ENCODE measurements at regions not wholly inside any gene's neighbourhood (a gene's known extent, or its start where the extent isn't known, plus 50 kb on each side); places are given as distances from the start of the nearest gene placed in this dataset.

GRCh38 chr13:74771964-74772363 is 637.8 kb upstream of the KLF12 start:
- H3K27ac ChIP-seq, result no peak overlapping the region
- H3K36me3 ChIP-seq, result no peaks in the 10 kb centered on the region
- no peaks in the 10 kb centered on the region for H3K27me3 ChIP-seq
- intact Hi-C loops (cut with DNase I), result no loop called here
- TF ChIP-seq CTCF (IDR thresholded peaks at IDR 0.05) (no peak), EP300 (IDR thresholded peaks at IDR 0.05) (no peak), POLR2A (IDR thresholded peaks at IDR 0.05) (no peak)
- DNase-seq, result no peak
- H3K9me3 ChIP-seq, result no peaks in the 10 kb centered on the region
- 41 to 67% (median 56%) methylated on average over 3 of the region's 3 CpGs for WGBS, 3 donors
- H3K4me1 ChIP-seq (ENCODE audit: insufficient read depth), result peaks cover 2% of the 10 kb centered on the region
- H3K4me3 ChIP-seq, result no peak overlapping the region

- H3K36me3 ChIP-seq, result no peaks in the 10 kb centered on the region
- intact Hi-C loops (cut with DNase I), result no loop called here
- no peak for TF ChIP-seq CTCF (IDR thresholded peaks at IDR 0.05)
- no peaks in the 10 kb centered on the region for H3K9me3 ChIP-seq
- no peak for DNase-seq
- no peak overlapping the region for H3K27ac ChIP-seq
- no peak overlapping the region for H3K4me3 ChIP-seq
- H3K4me1 ChIP-seq (ENCODE audit: insufficient read depth), result peaks cover 2% of the 10 kb centered on the region
- no peaks in the 10 kb centered on the region for H3K27me3 ChIP-seq
These were observed 636.2 kb upstream of the KLF12 start for GRCh38 chr13:74770361-74770760.

- H3K36me3 ChIP-seq, result no peaks in the 10 kb centered on the region
- H3K4me1 ChIP-seq (ENCODE audit: insufficient read depth), result peaks cover 2% of the 10 kb centered on the region
- no peaks in the 10 kb centered on the region for H3K27me3 ChIP-seq
- no peak for DNase-seq
- H3K27ac ChIP-seq, result no peak overlapping the region
- 59 to 66% (median 60%) methylated on average over 2 of the region's 2 CpGs for WGBS, 3 donors
- intact Hi-C loops (cut with DNase I), result no loop called here
- no peak overlapping the region for H3K4me3 ChIP-seq
- TF ChIP-seq EP300 (IDR thresholded peaks at IDR 0.05) (no peak), CTCF (IDR thresholded peaks at IDR 0.05) (no peak), POLR2A (IDR thresholded peaks at IDR 0.05) (no peak)
- no peaks in the 10 kb centered on the region for H3K9me3 ChIP-seq
These were observed 635.1 kb upstream of the KLF12 start for GRCh38 chr13:74769333-74769732.

GRCh38 chr13:74768521-74769085 is 634.4 kb upstream of the KLF12 start:
- no peak for TF ChIP-seq EP300 (IDR thresholded peaks at IDR 0.05)
- TF ChIP-seq POLR2A (IDR thresholded peaks at IDR 0.05), result no peak
- TF ChIP-seq CTCF (IDR thresholded peaks at IDR 0.05), result no peak
- Histone ChIP-seq H3K4me1 (ENCODE audit: insufficient read depth) (peaks cover 2% of the 10 kb centered on the region), H3K4me3 (no peak overlapping the region), H3K27me3 (no peaks in the 10 kb centered on the region), H3K36me3 (no peaks in the 10 kb centered on the region), H3K27ac (no peak overlapping the region), H3K9me3 (no peaks in the 10 kb centered on the region)
- WGBS, 3 donors, result 16 to 29% (median 27%) methylated on average over 5 of the region's 5 CpGs
- no peak for DNase-seq
- intact Hi-C loops (cut with DNase I), result no loop called here

- Histone ChIP-seq H3K27ac (no peak overlapping the region), H3K4me1 (ENCODE audit: insufficient read depth) (no peaks in the 10 kb centered on the region), H3K4me3 (no peak overlapping the region), H3K9me3 (no peaks in the 10 kb centered on the region), H3K36me3 (no peaks in the 10 kb centered on the region), H3K27me3 (no peaks in the 10 kb centered on the region)
- TF ChIP-seq EP300 (IDR thresholded peaks at IDR 0.05) (no peak), POLR2A (IDR thresholded peaks at IDR 0.05) (no peak), CTCF (IDR thresholded peaks at IDR 0.05) (no peak)
- 93 to 99% (median 95%) methylated on average over 1 of the region's 1 CpG for WGBS, 3 donors
- intact Hi-C loops (cut with DNase I), result no loop called here
- DNase-seq, result no peak
These were observed 632.8 kb upstream of the KLF12 start for GRCh38 chr13:74767050-74767449.

Data from ovary (tissue), 7 donors.